Suprapubic skin (tissue), 3 donors: ENCODE measurements at regions not wholly inside any gene's neighbourhood (a gene's known extent, or its start where the extent isn't known, plus 50 kb on each side); places are given as distances from the start of the nearest gene placed in this dataset.

Experiments
- POLR2AphosphoS5 ChIP-seq, 3 donors: sonication (generic); formaldehyde crosslinking; IDR thresholded peaks; one replicate each; pipeline ENCODE4 v1.6.1; 2017; ENCODE audit warnings: antibody characterized with exemption in 3 of 3
- TF ChIP-seq, protein P1 (sequence below), 2 donors: fragments of 200-600 bp in 1 of 2; fragments of 450-650 bp in 1 of 2; sonication (generic) in 1 of 2; IDR thresholded peaks; one replicate each; pipeline ENCODE4 v1.5.1; 2016 to 2019; ENCODE audit warnings: antibody characterized with exemption in 2 of 2, mild to moderate bottlenecking in 1 of 2, moderate library complexity in 1 of 2

- TF ChIP-seq, protein P1, sequence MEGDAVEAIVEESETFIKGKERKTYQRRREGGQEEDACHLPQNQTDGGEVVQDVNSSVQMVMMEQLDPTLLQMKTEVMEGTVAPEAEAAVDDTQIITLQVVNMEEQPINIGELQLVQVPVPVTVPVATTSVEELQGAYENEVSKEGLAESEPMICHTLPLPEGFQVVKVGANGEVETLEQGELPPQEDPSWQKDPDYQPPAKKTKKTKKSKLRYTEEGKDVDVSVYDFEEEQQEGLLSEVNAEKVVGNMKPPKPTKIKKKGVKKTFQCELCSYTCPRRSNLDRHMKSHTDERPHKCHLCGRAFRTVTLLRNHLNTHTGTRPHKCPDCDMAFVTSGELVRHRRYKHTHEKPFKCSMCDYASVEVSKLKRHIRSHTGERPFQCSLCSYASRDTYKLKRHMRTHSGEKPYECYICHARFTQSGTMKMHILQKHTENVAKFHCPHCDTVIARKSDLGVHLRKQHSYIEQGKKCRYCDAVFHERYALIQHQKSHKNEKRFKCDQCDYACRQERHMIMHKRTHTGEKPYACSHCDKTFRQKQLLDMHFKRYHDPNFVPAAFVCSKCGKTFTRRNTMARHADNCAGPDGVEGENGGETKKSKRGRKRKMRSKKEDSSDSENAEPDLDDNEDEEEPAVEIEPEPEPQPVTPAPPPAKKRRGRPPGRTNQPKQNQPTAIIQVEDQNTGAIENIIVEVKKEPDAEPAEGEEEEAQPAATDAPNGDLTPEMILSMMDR (IDR thresholded peaks at IDR 0.05), result no peak
- TF ChIP-seq POLR2AphosphoS5 (IDR thresholded peaks at IDR 0.05), result no peak
Observed at GRCh38 chr1:30046751-30047150, 676.6 kb downstream of the MATN1 start.
